ENCODE measurements at regions not wholly inside any gene's neighbourhood (a gene's known extent, or its start where the extent isn't known, plus 50 kb on each side); places are given as distances from the start of the nearest gene placed in this dataset.

- in situ Hi-C loops (cut with MboI; ENCODE audit: low sequenced_read_pairs, unreplicated experiment) = no loop called here
- no peak for DNase-seq (ENCODE audit: low spot score)
These were observed 919.7 kb upstream of the NR2F2 start for GRCh38 chr15:95410757-95411156.

DNA sequence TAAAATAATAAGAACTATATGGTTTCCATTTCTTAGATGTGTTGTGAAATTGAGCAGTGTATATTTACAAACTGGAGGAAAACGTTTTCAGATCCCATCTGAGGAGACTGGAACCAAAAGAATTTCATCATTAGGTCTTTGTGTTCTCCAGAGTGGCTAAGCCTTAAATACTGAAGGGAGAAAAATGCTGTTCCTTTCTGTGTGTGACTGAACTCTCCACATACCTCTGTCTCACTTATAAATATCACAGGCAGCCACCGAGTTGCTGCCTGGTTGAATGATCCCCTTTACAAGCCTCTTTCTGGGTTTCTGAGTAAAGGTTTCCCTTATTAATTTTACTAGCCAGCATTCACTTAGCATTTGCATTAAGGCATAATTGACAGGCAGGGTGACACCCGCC lies 913.9 kb upstream of the NR2F2 start:
- TF ChIP-seq, protein P1, sequence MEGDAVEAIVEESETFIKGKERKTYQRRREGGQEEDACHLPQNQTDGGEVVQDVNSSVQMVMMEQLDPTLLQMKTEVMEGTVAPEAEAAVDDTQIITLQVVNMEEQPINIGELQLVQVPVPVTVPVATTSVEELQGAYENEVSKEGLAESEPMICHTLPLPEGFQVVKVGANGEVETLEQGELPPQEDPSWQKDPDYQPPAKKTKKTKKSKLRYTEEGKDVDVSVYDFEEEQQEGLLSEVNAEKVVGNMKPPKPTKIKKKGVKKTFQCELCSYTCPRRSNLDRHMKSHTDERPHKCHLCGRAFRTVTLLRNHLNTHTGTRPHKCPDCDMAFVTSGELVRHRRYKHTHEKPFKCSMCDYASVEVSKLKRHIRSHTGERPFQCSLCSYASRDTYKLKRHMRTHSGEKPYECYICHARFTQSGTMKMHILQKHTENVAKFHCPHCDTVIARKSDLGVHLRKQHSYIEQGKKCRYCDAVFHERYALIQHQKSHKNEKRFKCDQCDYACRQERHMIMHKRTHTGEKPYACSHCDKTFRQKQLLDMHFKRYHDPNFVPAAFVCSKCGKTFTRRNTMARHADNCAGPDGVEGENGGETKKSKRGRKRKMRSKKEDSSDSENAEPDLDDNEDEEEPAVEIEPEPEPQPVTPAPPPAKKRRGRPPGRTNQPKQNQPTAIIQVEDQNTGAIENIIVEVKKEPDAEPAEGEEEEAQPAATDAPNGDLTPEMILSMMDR (IDR thresholded peaks at IDR 0.05; ENCODE audit: borderline replicate concordance, control extremely low read depth, extremely low read depth, insufficient read depth, missing control alignments) = no peak
- in situ Hi-C loops (cut with MboI; ENCODE audit: low sequenced_read_pairs, unreplicated experiment) = no loop called here

More at GRCh38 chr15:95410757-95411156, 919.7 kb upstream of the NR2F2 start:
- TF ChIP-seq, protein P1 (IDR thresholded peaks at IDR 0.05; ENCODE audit: borderline replicate concordance, control extremely low read depth, extremely low read depth, insufficient read depth, missing control alignments) = no peak

DNA sequence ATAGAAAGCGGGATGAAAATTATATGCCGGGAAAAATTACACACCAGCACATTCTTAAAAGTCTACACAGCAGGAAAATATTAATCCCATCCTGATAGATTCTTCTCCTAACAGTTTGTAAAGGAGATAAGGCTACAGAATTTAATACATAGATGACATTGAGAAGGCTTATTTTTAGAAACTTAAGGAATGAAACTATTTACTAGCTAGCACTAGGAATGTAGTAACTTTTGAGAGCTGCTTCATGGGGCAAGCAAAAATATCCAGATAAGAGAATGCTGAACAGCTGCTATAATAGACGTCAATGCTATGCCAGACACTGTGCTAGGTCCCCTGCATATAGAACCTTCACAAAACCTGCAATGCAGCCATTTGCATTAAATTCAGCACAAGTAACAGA lies 912.7 kb upstream of the NR2F2 start:
- DNase-seq (ENCODE audit: low spot score) = no peak
- in situ Hi-C loops (cut with MboI; ENCODE audit: low sequenced_read_pairs, unreplicated experiment) = no loop called here
- TF ChIP-seq, protein P1 (IDR thresholded peaks at IDR 0.05; ENCODE audit: borderline replicate concordance, control extremely low read depth, extremely low read depth, insufficient read depth, missing control alignments) = no peak

More for the DNA sequence above, 913.9 kb upstream of the NR2F2 start:
- no peak for DNase-seq (ENCODE audit: low spot score)

DNA sequence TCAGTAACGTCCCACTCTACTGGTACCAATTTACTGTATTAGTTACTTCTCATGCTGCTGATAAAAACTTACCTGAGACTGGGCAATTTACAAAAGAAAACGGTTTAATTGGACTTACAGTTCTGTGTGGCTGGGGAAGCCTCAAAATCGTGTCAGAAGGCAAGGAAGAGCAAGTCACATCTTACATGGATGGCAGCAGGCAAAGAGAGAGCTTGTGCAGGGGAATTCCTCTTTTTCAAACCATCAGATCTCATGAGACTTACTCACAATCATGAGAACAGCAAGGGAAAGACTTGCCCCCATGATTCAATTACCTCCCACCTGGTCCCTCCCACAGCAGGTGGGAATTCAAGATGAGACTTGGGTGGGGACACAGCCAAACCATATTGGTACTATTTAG lies 908.2 kb upstream of the NR2F2 start:
- DNase-seq (ENCODE audit: low spot score) = no peak
- TF ChIP-seq, protein P1 (IDR thresholded peaks at IDR 0.05; ENCODE audit: borderline replicate concordance, control extremely low read depth, extremely low read depth, insufficient read depth, missing control alignments) = no peak
- in situ Hi-C loops (cut with MboI; ENCODE audit: low sequenced_read_pairs, unreplicated experiment) = no loop called here

- no peak for DNase-seq (ENCODE audit: low spot score)
- in situ Hi-C loops (cut with MboI; ENCODE audit: low sequenced_read_pairs, unreplicated experiment) = no loop called here
- TF ChIP-seq, protein P1 (IDR thresholded peaks at IDR 0.05; ENCODE audit: borderline replicate concordance, control extremely low read depth, extremely low read depth, insufficient read depth, missing control alignments) = no peak
These were observed 904.6 kb upstream of the NR2F2 start for GRCh38 chr15:95425859-95426258.

- in situ Hi-C loops (cut with MboI; ENCODE audit: low sequenced_read_pairs, unreplicated experiment) = no loop called here
- DNase-seq (ENCODE audit: low spot score) = no peak
- TF ChIP-seq, protein P1 (IDR thresholded peaks at IDR 0.05; ENCODE audit: borderline replicate concordance, control extremely low read depth, extremely low read depth, insufficient read depth, missing control alignments) = no peak
These were observed 901.2 kb upstream of the NR2F2 start for GRCh38 chr15:95429345-95429744.

DNA sequence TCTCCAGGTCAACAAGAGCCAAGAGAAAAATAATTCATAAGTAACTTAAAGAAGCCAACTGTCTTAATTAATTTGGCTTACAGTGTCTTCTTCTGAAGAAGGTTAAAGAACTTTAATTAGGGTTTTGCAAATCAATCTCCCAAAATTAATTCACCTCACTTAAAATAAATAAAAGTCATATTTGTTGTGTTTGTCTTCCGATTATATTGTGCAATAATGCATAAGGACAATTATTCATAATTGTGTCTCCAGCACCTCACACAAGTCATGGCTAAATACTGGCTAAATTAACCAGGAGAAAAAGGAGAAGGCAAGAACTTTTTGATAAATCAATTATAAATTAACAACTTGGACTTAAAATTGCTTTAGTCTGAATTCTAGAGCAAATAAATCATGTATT lies 899.0 kb upstream of the NR2F2 start:
- in situ Hi-C loops (cut with MboI; ENCODE audit: low sequenced_read_pairs, unreplicated experiment) = no loop called here
- TF ChIP-seq, protein P1 (IDR thresholded peaks at IDR 0.05; ENCODE audit: borderline replicate concordance, control extremely low read depth, extremely low read depth, insufficient read depth, missing control alignments) = no peak
- DNase-seq (ENCODE audit: low spot score) = no peak
